ENCODE measurements at regions not wholly inside any gene's neighbourhood (a gene's known extent, or its start where the extent isn't known, plus 50 kb on each side); places are given as distances from the start of the nearest gene placed in this dataset.
"Not testable (repeated sequence)": the region's sequence is repeated elsewhere in the genome, so short reads cannot be mapped to it uniquely, and the experiment has no call there.

DNA sequence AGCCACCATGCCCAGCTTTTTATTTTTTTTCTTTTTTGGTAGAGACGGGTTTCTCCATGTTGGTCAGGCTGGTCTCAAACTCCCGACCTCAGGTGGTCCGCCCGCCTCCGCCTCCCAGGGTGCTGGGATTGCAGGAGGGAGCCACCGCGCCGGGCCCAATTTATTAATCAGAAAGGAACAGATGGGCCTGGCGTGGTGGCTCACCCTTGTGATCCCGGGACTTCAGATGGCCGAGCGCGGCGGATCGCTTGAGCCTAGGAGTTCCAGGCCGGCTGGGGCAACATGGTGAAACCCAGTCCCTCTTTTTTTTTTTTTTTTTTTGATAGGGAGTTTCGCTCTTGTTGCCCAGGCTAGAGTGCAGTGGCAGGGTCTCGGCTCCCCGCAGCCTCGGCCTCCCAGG is 64.6 kb downstream of the GOLGA6L7 start:
- Histone ChIP-seq H3K27me3 (replicated peaks in 1 of 4; ENCODE audit: control extremely low read depth in 1 of 4, control insufficient read depth in 3 of 4, insufficient read depth in 4 of 4, low read length in 3 of 4) (no peaks in the 10 kb centered on the region), H3K9ac (ENCODE audit: low read length) (no peak overlapping the region), H3K36me3 (replicated peaks in 1 of 2; ENCODE audit: control extremely low read depth in 1 of 2, control insufficient read depth in 1 of 2, extremely low read depth in 1 of 2, insufficient read depth in 2 of 2, low read length in 1 of 2) (no peaks in the 10 kb centered on the region), H3K27ac (ENCODE audit: low read length in 2 of 2) (no peak overlapping the region), H3K4me1 (ENCODE audit: control insufficient read depth in 2 of 2, insufficient read depth in 2 of 2, low read length in 2 of 2) (no peaks in the 10 kb centered on the region), H4K20me1 (ENCODE audit: control insufficient read depth, insufficient read depth, low read length, poor library complexity, severe bottlenecking) (no peaks in the 10 kb centered on the region), H3K4me3 (ENCODE audit: control extremely low read depth in 1 of 5, extremely low read depth in 1 of 5, insufficient read depth in 1 of 5, low read depth in 2 of 5, low read length in 4 of 5) (no peak overlapping the region), H2AFZ (ENCODE audit: insufficient read depth, low read depth, low read length, poor library complexity, severe bottlenecking) (no peak overlapping the region), H3K4me2 (replicated peaks; ENCODE audit: low read depth, low read length, poor library complexity, severe bottlenecking) (no peak overlapping the region), H3K9me3 (ENCODE audit: control extremely low read depth in 1 of 3, control insufficient read depth in 2 of 3, insufficient read depth in 1 of 3, low read length in 2 of 3) (no peaks in the 10 kb centered on the region), H3K79me2 (ENCODE audit: control insufficient read depth, insufficient read depth, low read length) (no peaks in the 10 kb centered on the region)
- intact Hi-C loops (cut with micrococcal nuclease): no loop called here
- H3K27me3 Mint-ChIP-seq: peaks cover 8% of the 10 kb centered on the region
- no peaks in the 10 kb centered on the region for H3K9me3 Mint-ChIP-seq (ENCODE audit: insufficient read depth)
- ATAC-seq (ENCODE audit: low read depth): no peak
- no peak overlapping the region for H3K27ac Mint-ChIP-seq
- no peak for DNase-seq
- H3K4me3 Mint-ChIP-seq: no peak overlapping the region
- TF ChIP-seq, protein P1, sequence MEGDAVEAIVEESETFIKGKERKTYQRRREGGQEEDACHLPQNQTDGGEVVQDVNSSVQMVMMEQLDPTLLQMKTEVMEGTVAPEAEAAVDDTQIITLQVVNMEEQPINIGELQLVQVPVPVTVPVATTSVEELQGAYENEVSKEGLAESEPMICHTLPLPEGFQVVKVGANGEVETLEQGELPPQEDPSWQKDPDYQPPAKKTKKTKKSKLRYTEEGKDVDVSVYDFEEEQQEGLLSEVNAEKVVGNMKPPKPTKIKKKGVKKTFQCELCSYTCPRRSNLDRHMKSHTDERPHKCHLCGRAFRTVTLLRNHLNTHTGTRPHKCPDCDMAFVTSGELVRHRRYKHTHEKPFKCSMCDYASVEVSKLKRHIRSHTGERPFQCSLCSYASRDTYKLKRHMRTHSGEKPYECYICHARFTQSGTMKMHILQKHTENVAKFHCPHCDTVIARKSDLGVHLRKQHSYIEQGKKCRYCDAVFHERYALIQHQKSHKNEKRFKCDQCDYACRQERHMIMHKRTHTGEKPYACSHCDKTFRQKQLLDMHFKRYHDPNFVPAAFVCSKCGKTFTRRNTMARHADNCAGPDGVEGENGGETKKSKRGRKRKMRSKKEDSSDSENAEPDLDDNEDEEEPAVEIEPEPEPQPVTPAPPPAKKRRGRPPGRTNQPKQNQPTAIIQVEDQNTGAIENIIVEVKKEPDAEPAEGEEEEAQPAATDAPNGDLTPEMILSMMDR (IDR thresholded peaks at IDR 0.05): no peak
- no peak for TF ChIP-seq EZH2 (IDR thresholded peaks at IDR 0.05; ENCODE audit: borderline replicate concordance, insufficient read depth, low read depth, low read length, poor library complexity, severe bottlenecking)
- no peaks in the 10 kb centered on the region for H3K4me1 Mint-ChIP-seq
- CTCF ChIA-PET: no interaction called here
- WGBS (ENCODE audit: insufficient coverage): 98% methylated on average over 15 of the region's 20 CpGs
- POLR2A ChIA-PET: no interaction called here

DNA sequence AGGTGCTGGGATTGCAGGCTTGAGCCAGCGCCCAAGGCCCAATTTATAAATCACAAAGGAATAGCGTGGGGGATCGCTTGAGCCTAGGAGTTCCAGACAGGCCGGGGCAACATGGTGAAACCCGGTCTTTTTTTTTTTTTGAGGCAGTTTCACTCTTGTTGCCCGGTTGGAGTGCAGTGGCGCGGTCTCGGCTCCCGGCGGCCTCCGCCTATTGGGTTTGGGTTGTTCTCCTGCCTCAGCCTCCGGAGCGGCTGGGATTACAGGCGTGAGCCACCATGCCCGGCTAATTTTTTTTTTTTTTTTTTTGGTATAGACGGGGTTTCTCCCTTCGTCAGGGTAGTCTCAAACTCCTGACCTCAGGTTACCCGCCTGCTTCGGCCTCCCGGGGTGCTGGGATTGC is 65.0 kb downstream of the GOLGA6L7 start:
- CTCF ChIA-PET: no interaction called here
- no peak overlapping the region for H3K9ac ChIP-seq (ENCODE audit: low read length)
- no peaks in the 10 kb centered on the region for H3K9me3 ChIP-seq (ENCODE audit: control extremely low read depth in 1 of 3, control insufficient read depth in 2 of 3, insufficient read depth in 1 of 3, low read length in 2 of 3)
- Mint-ChIP-seq H3K27me3 (peaks cover 8% of the 10 kb centered on the region), H3K4me1 (no peaks in the 10 kb centered on the region), H3K27ac (no peak overlapping the region), H3K4me3 (no peak overlapping the region), H3K9me3 (ENCODE audit: insufficient read depth) (no peaks in the 10 kb centered on the region)
- H3K4me1 ChIP-seq (ENCODE audit: control insufficient read depth in 2 of 2, insufficient read depth in 2 of 2, low read length in 2 of 2): no peaks in the 10 kb centered on the region
- WGBS (ENCODE audit: insufficient coverage): 94% methylated on average over 9 of the region's 21 CpGs
- no peaks in the 10 kb centered on the region for H3K79me2 ChIP-seq (ENCODE audit: control insufficient read depth, insufficient read depth, low read length)
- no peaks in the 10 kb centered on the region for H3K27me3 ChIP-seq (replicated peaks in 1 of 4; ENCODE audit: control extremely low read depth in 1 of 4, control insufficient read depth in 3 of 4, insufficient read depth in 4 of 4, low read length in 3 of 4)
- no peak overlapping the region for H2AFZ ChIP-seq (ENCODE audit: insufficient read depth, low read depth, low read length, poor library complexity, severe bottlenecking)
- intact Hi-C loops (cut with micrococcal nuclease): no loop called here
- H3K4me3 ChIP-seq (ENCODE audit: control extremely low read depth in 1 of 5, extremely low read depth in 1 of 5, insufficient read depth in 1 of 5, low read depth in 2 of 5, low read length in 4 of 5): no peak overlapping the region
- no peaks in the 10 kb centered on the region for H4K20me1 ChIP-seq (ENCODE audit: control insufficient read depth, insufficient read depth, low read length, poor library complexity, severe bottlenecking)
- no peak overlapping the region for H3K27ac ChIP-seq (ENCODE audit: low read length in 2 of 2)
- H3K4me2 ChIP-seq (replicated peaks; ENCODE audit: low read depth, low read length, poor library complexity, severe bottlenecking): no peak overlapping the region
- POLR2A ChIA-PET: no interaction called here
- no peak for DNase-seq
- H3K36me3 ChIP-seq (replicated peaks in 1 of 2; ENCODE audit: control extremely low read depth in 1 of 2, control insufficient read depth in 1 of 2, extremely low read depth in 1 of 2, insufficient read depth in 2 of 2, low read length in 1 of 2): no peaks in the 10 kb centered on the region
- TF ChIP-seq, protein P1 (IDR thresholded peaks at IDR 0.05): no peak
- no peak for TF ChIP-seq EZH2 (IDR thresholded peaks at IDR 0.05; ENCODE audit: borderline replicate concordance, insufficient read depth, low read depth, low read length, poor library complexity, severe bottlenecking)
- ATAC-seq (ENCODE audit: low read depth): no peak

DNA sequence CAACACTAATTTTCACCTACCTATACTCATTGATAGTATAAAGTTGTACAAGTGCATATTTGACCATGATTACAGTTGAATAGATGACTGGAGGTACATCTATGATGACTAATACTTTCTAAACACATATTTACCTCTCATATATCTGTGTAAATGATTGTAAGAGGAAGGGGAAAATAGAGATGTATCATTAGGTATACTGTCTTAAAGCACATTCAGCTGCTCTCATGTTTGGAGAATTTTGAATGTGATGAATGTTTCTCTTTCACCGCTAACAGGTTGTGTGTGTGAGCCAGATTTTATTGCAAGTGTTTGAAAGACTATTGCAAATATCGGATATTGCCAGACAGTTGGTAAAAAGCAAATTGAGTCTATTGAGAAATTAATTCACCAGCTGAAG is 66.2 kb upstream of the GOLGA8M start:
- H3K9me3 Mint-ChIP-seq (ENCODE audit: insufficient read depth); intact Hi-C loops (cut with micrococcal nuclease); CTCF ChIA-PET; H3K27me3 Mint-ChIP-seq; H3K9ac ChIP-seq (ENCODE audit: low read length); POLR2A ChIA-PET; H3K36me3 ChIP-seq (replicated peaks in 1 of 2; ENCODE audit: control extremely low read depth in 1 of 2, control insufficient read depth in 1 of 2, extremely low read depth in 1 of 2, insufficient read depth in 2 of 2, low read length in 1 of 2); H4K20me1 ChIP-seq (ENCODE audit: control insufficient read depth, insufficient read depth, low read length, poor library complexity, severe bottlenecking); DNase-seq; H3K27ac Mint-ChIP-seq; H3K4me3 ChIP-seq (ENCODE audit: control extremely low read depth in 1 of 5, extremely low read depth in 1 of 5, insufficient read depth in 1 of 5, low read depth in 2 of 5, low read length in 4 of 5); H3K9me3 ChIP-seq (ENCODE audit: control extremely low read depth in 1 of 3, control insufficient read depth in 2 of 3, insufficient read depth in 1 of 3, low read length in 2 of 3); ATAC-seq (ENCODE audit: low read depth); H3K27ac ChIP-seq (ENCODE audit: low read length in 2 of 2); H3K4me1 Mint-ChIP-seq; H3K4me3 Mint-ChIP-seq; H3K79me2 ChIP-seq (ENCODE audit: control insufficient read depth, insufficient read depth, low read length); H2AFZ ChIP-seq (ENCODE audit: insufficient read depth, low read depth, low read length, poor library complexity, severe bottlenecking); H3K4me2 ChIP-seq (replicated peaks; ENCODE audit: low read depth, low read length, poor library complexity, severe bottlenecking); H3K4me1 ChIP-seq (ENCODE audit: control insufficient read depth in 2 of 2, insufficient read depth in 2 of 2, low read length in 2 of 2); H3K27me3 ChIP-seq (replicated peaks in 1 of 4; ENCODE audit: control extremely low read depth in 1 of 4, control insufficient read depth in 3 of 4, insufficient read depth in 4 of 4, low read length in 3 of 4): not testable (repeated sequence)
- no CpG with 5 or more reads among the region's 2 CpGs for WGBS (ENCODE audit: insufficient coverage)

Measured in B cell (primary cell).